HG03460 (cell line): ENCODE measurements at regions not wholly inside any gene's neighbourhood (a gene's known extent, or its start where the extent isn't known, plus 50 kb on each side); places are given as distances from the start of the nearest gene placed in this dataset.
"Not testable (repeated sequence)": the region's sequence is repeated elsewhere in the genome, so short reads cannot be mapped to it uniquely, and the experiment has no call there.

ENCODE experiments used
- ATAC-seq: cut with Tn5 transposase; IDR thresholded peaks from one replicate; pipeline ENCODE4 v1.9.1; 2021; ENCODE audit not compliant: unreplicated experiment

DNA sequence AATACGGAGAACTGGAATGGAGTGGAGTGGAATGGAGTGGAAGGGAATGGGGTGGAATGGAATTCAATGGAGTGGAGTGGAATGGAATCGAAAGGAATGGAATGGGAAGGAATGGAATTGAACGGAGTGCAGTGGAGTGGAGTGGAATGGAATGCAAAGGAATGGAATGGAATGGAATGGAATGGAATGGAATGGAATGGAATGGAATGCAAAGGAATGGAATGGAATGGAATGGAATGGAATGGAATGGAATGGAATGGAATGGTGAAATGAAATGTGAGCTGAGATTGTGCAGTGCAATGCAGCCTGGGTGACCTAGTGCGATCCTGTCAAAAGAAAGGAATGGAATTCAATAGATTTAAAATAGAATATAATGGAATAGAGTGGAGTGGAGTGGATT lies 357.3 kb upstream of the WSB1 start:
- ATAC-seq: not testable (repeated sequence)

DNA sequence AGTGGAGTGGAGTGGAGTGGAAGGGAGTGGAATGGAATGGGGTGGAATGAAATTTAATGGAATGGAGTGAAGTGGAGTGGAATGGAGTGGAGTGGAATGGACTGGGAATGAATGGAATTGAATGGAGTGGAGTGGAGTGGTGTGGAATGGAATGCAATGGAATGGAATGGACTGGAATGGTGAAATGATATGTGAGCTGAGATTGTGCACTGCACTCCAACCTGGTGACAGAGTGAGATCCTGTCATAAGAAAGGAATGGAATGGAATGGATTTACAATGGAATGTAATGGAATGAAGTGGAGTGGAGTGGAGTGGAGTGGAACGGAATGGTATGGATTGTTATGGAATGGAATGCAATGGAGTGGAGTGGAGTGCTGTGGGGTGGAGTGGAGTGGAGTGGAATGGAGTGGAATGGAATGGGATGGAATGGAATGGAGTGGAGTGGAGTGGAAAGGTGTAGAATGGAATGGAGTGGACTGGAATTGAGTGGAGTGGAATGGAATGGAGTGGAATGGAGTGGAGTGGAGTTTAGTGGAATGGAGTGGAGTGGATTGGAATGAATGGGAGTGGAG lies 356.1 kb upstream of the WSB1 start:
- ATAC-seq: not testable (repeated sequence)

DNA sequence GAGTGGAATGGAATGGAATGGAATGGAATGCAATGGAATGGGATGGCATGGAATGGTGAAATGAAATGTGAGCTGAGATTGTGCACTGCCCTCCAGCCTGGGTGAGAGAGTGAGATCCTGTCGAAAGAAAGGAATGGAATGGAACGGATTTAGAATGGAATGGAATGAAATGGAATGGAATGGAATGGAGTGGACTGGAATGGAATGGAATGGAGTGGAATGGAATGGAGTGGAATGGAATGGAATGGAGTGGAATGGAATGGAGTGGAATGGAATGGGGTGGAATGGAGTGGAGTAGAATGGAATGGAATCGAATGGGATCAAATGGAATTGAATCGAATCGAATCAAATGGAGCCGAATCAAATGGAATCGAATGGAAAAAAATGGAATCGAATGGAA lies 354.2 kb upstream of the WSB1 start:
- ATAC-seq: not testable (repeated sequence)

DNA sequence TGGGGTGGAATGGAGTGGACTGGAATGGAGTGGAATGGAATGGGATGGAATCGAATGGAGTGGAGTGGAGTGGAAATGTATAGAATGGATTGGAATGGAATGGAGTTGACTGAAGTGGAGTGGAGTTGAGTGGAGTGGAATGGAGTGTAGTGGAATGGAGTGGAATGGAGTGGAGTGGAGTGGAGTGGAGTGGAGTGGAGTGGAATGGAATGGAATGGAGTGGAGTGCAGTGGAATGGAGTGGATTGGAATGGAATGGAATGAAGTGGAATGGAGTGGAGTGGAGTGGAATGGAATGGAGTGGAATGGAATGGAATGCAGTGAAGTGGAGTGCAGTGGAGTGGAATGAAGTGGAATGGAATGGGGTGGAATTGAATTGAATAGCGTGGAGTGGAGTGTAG lies 353.3 kb upstream of the WSB1 start:
- ATAC-seq: not testable (repeated sequence)

DNA sequence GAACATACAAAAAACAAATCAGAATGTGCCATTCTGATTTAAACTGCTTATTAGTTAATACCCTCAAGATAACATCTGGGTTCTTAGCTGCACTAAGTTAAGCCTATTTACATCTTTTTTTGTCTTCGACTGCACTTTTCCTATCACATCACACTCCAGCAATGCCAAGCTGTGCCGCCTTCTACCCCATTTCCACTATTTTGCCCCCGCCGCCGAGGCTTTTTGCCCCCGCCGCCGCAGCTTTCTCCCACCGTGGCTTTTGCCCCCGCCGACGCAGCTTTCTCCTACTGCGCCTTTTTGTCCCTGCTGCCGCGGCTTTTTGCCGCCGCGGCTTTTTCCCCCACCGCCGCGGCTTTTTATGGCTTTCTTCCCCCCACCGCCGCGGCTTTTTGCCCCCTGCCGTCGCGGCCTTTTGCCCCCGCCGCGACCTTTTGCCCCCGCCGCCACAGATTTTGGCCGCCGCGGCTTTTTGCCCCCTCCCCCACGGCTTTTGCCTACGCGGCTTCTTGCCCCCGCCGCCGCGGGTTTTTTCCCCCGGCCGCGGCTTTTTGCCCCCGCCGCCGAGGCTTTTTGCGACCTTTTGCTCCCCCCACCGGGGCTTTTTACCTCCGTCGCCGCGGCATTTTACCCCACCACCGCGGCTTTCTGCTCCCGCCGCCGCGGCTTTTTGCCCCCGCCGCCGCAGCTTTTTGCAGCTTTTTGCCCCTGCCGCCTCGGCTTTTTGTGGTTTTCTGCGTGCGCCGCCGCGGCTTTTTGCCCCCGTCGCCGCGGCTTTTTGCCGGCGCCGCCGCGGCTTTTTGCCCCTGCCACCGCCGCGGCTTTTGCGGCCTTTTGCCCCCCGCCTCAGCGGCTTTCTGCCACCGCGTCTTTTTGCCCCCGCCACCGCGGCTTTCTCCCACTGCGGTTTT lies 331.4 kb upstream of the WSB1 start:
- ATAC-seq: no peak

DNA sequence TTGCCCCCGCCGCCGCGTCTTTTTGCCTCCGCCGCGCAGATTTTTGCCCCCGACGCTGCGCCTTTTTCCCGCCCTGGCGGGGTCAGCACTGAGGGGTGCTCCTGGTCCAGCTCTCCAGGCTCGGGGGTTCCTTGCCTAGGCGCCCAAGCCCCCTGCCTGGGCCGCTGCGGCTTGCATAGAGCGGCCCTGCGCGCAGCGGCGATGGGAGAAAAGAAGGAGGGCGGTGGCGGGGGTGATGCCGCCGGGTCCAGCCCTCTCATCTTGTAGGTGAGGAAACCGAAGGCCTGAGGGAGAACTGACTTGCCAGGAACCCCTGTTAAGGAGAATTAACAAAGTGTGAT lies 330.8 kb upstream of the WSB1 start:
- no peak for ATAC-seq

DNA sequence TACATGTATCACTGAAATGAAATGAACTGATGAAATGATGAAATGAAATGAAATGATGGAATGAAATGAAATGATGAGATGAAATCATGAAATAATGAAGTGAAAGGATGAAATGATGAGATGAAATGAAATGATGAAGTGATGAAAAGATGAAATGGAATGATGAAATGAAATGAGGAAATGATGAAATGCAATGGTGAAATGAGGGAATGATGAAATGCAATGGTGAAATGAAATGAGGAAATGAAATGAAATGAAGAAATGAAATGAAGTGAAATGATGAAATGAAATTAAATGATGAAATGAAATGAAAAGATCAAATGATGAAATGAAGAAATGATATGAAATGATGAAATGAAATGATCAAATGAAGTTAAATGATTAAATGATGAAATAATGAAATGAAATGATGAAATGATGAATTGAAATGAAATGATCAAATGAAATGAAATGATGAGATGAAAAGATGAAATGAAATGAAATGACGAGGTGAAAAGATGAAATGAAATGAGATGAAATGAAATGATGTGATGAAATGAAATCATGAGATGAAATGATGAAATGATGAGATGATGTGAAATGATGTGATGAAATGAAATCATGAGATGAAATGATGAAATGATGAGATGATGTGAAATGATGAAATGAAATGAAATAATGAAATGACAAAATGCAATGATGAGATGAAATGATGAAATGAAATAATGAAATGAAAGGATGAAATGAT lies 327.9 kb upstream of the WSB1 start:
- not testable (repeated sequence) for ATAC-seq

DNA sequence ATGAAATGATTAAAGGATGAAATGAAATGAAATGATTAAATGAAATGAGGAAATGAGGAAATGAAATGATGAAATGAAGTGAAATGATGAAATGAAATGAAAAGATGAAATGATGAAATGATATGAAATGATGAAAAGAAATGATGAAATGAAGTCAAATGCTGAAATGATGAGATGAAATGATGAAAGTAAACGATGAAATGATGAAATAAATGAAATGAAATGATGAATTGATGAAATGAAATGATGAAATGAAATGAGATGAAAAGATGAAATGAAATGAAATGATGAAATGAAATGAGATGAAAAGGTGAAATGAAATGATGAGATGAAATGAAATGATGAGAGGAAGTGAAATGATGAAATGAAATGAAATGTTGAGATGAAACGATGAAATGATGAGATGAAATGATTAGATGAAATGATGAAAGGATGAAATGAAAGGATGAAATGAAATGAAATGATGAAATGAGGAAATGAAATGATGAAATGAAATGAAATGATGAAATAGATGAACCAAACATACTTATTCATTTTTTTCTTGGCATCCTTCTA lies 327.2 kb upstream of the WSB1 start:
- not testable (repeated sequence) for ATAC-seq

DNA sequence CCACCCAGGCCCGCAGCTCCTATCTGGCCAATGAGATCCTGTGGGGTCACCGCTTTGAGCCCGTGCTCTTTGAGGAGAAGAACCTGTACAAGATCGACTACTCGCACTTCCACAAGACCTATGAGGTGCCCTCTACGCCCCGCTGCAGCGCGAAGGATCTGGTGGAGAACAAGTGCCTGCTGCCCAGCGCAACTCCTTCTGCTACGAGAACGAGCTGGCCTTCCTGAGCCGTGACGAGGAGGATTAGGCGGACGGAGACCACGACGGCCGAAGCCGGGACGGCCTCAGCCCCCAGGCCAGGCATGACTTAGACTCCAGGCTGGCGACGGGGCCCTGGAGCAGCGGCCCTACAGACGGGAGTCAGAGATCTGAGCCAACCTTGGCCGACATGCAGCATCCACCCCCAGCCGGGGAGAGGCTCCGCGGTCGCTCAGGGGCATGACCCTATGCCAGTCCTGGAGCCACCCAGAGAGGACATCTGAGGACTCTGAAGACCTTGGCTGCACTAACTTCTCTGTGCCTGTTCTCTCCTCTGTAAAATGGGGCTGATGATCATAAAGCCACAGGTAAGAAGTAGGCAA lies 312.0 kb upstream of the WSB1 start:
- ATAC-seq: not testable (repeated sequence)

DNA sequence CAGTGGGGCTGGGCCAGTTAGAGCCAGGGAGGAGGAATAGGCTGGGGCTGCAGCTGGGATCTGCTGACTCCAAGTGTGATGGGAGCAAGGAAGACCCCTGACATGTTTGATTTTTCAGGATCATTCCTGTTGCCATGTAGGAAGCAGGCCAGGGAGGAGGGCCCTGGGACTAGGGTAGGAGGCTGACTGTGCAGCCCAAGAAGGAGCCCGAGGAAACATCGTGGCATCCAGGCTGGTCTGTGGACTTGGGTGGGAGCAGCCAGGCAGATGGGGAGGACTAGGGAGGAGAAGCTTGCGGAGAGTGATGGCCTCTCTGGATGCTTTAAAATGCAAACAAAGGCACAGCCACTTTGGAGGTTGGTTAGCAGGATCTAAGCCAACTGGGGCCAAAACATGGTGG lies 311.4 kb upstream of the WSB1 start:
- ATAC-seq: not testable (repeated sequence)

DNA sequence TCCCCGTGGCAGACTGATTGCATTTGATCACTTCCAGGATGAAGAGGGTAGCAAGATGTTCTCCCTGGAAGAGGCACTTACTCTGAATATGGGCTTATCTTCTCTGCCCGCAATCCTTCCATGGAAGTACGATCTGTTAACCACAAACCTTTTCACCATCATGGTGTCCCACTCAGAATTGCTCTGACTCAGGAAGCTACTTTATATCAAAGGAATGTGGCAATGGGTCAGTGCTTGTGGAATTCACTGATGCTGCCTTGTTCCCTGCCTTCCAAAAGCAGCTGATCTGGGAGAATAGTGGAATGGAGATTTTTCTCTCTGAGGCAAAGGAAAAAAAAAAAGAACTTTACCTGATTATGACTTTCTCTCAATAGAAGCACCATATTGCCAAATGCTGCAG lies 306.1 kb upstream of the WSB1 start:
- ATAC-seq: not testable (repeated sequence)

DNA sequence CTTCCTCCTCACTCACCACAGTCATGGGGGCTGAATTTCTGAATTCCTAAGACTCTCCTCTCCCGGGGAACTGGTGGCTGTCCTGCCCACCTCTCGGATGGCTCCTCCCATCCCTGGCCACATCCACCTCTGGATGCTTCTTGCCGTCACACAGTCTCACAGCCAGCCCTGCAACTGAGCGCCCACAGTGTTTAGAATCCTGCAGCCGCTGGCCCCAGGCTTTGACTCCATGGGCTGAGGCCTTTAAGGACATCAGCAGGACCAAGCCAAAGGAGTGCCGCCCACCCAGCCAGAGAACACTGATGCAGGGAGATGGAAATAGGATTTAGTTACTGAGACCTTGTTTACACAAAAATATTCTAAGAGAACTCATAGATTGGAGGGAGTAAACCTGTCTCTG lies 299.3 kb upstream of the WSB1 start:
- not testable (repeated sequence) for ATAC-seq

DNA sequence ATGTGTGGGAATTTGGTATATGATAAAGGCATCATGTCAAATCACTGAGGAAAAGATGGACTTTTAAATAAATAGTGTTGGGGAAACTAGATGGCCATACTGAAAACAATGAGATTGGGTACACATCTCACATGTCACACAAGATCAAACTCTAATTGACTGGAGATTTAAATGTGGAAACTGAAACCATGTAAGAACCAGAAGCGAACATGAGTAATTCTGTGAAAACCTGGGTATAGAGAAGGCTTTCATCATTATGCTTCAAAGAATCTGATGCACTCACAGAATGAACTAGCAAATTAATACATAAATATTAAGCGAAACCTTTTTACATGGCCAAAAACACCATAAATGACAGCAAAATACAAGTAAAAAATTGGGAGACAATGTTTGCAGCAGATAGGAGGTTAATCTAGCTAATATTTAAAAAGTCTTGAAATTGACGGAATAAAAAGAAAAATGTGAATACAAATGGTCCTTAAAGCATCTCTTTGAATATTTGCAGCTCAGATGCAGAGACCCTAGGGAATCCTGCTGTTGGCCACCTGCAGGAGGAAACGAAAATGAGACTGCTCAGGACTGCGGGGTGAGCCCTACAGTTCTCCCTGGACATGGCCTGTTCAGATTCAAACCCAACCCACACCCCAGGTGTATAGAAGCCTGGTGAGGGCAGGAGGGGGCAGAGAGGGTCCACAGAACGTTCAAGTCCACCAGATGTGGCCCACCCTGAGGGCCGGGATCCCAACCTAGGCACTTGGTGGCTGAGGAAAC lies 297.6 kb upstream of the WSB1 start:
- not testable (repeated sequence) for ATAC-seq

DNA sequence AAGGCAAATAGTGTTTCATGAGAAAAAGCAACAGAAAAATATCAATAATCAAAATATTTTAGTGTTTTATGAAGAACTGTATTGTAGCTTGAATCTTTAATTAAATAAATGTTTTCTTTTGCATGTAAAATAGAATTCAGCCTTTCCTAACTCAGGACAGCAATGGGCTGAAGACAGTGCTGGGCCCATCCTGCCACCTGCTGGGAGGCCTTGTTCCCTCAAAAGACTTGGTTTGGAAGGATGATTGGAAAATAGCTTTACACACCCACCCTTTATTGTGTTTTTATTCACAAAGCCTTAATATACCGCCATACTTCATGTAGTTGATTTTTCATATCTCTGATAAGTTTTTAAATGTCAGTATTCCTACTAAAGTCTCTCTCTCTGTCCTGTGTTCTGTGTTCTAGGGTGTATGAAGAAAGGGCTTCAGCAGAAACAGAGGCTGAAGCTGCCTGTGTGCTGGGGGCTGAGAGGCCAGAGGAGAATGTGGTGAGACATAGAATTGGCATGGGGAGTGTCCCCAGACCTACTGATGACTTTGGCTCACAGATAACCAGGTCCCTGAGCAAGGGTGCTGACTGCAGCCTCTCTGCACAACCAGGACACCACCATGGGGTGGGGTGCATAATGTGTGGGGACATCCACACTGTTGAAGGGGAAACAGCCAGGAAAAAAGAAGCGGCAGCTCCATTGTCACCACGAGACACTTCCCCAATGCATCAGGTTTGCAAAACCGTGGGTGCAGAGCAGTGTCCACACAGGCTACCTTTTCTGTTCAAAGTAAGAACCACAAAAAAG lies 286.0 kb upstream of the WSB1 start:
- not testable (repeated sequence) for ATAC-seq

DNA sequence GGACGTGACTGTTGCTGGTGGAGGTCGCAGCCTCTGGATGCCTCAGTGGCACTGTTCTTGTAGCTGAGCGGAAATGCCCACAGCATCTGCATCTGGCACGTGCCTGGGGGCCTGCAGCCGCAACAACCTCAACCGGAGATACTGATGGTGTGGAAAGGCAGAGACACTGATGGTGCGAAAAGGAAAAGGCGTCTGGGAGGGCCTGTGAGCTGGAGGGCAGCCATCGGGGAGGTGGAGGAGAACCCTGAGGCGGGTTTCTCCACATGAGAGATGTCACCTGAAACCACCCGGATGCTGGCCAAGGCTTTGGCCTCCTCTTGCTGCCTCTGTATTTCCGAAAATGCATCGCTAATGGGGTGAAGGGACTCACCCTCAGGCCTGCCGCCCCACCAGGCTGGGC lies 284.8 kb upstream of the WSB1 start:
- no peak for ATAC-seq

DNA sequence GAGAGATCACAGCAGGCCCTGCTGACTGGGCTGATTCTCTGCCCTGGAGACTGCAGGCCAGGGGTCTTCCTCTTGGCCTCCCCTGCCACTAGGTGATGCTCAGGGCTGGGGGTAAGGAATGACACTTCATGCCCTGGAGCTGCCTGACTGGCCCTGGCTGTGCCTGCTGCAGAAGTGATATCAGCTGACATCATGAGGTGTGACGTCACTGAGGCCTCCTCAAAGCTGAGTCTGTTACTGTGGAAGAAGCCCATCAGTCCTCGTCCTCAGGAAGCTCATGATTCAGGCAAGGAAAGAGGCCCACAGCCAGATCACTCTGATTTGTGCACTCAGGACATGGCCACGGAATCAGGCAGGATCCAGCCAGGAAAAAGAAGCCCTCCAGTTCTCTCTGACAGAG lies 283.8 kb upstream of the WSB1 start:
- not testable (repeated sequence) for ATAC-seq

DNA sequence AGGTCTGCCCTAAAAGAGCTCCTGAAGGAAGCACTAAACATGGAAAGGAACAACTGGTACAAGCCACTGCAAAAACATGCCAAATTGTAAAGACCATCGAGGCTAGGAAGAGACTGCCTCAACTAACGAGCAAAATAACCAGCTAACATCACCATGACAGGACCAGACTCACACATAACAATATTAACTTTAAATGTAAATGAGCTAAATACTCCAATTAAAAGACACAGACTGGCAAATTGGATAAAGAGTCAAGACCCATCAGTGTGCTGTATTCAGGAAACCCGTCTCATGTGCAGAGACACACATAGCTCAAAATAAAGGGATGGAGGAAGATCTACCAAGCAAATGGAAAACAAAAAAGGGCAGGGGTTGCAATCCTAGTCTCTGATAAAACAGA lies 263.4 kb upstream of the WSB1 start:
- not testable (repeated sequence) for ATAC-seq

DNA sequence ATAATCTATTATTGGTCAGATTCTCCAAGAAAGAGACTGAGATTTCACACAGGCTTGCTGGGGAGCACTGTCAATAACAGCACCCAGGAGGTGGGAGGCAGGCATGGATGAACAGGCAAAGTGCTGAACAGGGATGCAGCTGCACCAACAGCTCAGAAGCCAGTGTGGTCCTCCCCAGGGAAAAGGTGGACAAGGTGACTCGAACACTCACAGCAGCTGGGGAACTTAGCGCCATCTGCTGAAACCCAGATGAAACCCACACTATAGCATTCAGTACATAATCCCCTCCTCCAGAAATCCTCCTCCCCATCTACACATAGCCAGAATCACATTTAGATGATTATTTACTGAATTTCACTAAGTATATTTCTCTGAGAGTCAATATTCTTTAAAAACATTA lies 255.2 kb upstream of the WSB1 start:
- no peak for ATAC-seq

DNA sequence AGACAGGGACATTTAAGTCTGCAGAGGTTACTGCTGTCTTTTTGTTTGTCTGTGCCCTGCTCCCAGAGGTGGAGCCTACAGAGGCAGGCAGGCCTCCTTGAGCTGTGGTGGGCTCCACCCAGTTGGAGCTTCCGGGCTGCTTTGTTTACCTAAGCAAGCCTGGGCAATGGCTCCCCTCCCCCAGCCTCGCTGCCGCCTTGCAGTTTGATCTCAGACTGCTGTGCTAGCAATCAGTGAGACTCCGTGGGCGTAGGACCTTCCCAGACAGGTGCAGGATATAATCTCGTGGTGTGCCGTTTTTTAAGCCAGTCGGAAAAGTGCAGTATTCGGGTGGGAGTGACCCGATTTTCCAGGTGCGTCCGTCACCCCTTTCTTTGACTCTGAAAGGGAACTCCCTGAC lies 248.9 kb upstream of the WSB1 start:
- not testable (repeated sequence) for ATAC-seq
